Right lobe of liver (tissue), 4 donors: ENCODE measurements at regions not wholly inside any gene's neighbourhood (a gene's known extent, or its start where the extent isn't known, plus 50 kb on each side); places are given as distances from the start of the nearest gene placed in this dataset.

ENCODE experiments used
- POLR2A ChIP-seq: fragments of 450-650 bp; IDR thresholded peaks from one replicate; pipeline ENCODE4 v1.6.1; 2017; ENCODE audit warnings: antibody characterized with exemption, mild to moderate bottlenecking
- TF ChIP-seq, protein P1 (sequence below), 4 donors: fragments of 200-600 bp in 3 of 4; fragments of 450-650 bp in 1 of 4; IDR thresholded peaks; one replicate each; pipeline versions ENCODE4 v1.5.1 to v1.8.0; 2016 to 2022; ENCODE audit warnings: antibody characterized with exemption in 4 of 4, mild to moderate bottlenecking in 2 of 4
- donor health status: DM: no; HTN: no; CAD: no.
- donor health status: DM: no; HTN: no; CAD: no.
- donor health status: DM: no; HTN: yes; CAD: no.

DNA sequence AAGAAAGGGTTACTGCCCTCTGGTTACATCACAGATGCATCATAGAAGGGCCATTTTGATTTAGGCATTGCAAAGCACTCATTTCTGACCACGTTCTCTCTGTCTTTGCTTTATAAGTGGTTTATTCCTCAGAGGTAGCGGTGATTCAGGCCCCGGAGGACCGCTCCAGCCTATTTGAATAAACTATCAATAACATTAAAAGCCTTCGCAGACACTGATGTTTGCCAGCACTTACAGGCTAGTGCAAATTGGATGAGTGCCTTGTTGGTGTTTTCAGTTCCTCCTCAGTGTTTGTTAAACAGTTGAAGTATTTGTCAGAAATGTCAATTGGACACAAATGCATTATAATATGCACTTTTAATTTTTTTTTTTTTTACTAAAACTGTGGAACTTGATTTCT is 120.2 kb downstream of the RXFP2 start:
- TF ChIP-seq, protein P1, sequence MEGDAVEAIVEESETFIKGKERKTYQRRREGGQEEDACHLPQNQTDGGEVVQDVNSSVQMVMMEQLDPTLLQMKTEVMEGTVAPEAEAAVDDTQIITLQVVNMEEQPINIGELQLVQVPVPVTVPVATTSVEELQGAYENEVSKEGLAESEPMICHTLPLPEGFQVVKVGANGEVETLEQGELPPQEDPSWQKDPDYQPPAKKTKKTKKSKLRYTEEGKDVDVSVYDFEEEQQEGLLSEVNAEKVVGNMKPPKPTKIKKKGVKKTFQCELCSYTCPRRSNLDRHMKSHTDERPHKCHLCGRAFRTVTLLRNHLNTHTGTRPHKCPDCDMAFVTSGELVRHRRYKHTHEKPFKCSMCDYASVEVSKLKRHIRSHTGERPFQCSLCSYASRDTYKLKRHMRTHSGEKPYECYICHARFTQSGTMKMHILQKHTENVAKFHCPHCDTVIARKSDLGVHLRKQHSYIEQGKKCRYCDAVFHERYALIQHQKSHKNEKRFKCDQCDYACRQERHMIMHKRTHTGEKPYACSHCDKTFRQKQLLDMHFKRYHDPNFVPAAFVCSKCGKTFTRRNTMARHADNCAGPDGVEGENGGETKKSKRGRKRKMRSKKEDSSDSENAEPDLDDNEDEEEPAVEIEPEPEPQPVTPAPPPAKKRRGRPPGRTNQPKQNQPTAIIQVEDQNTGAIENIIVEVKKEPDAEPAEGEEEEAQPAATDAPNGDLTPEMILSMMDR (IDR thresholded peaks at IDR 0.05) = no peak
- no peak for TF ChIP-seq POLR2A
